Mesothelial cell of epicardium (in vitro differentiated cells): ENCODE measurements at regions not wholly inside any gene's neighbourhood (a gene's known extent, or its start where the extent isn't known, plus 50 kb on each side); places are given as distances from the start of the nearest gene placed in this dataset.

Source experiments
- DNase-seq, 2 experiments: peaks; one replicate each; pipeline ENCODE4 v3.0.0; 2021; ENCODE audit warnings: low spot score in 2 of 2; ENCODE audit not compliant: unreplicated experiment in 2 of 2
- H3K27ac Mint-ChIP-seq: 2 replicates; pipeline ENCODE4 v1.8.0; 2021; ENCODE audit warnings: mixed read lengths
- H3K27me3 Mint-ChIP-seq: 2 replicates; pipeline ENCODE4 v1.8.0; 2021; ENCODE audit warnings: low read depth, mixed read lengths
- H3K36me3 Mint-ChIP-seq: 2 replicates; pipeline ENCODE4 v1.8.0; 2021; ENCODE audit warnings: mixed read lengths
- H3K4me1 Mint-ChIP-seq: 2 replicates; pipeline ENCODE4 v1.8.0; 2021; ENCODE audit warnings: mixed read lengths
- H3K4me3 Mint-ChIP-seq: 2 replicates; pipeline ENCODE4 v1.8.0; 2021; ENCODE audit warnings: mild to moderate bottlenecking, moderate library complexity, mixed read lengths
- H3K9me3 Mint-ChIP-seq: 2 replicates; pipeline ENCODE4 v1.8.0; 2021; ENCODE audit warnings: mixed read lengths
- CTCF ChIP-seq: fragments of 200-600 bp; sonication (generic); IDR thresholded peaks from one replicate; pipeline ENCODE4 v1.5.0; 2021; ENCODE audit warnings: antibody characterized with exemption; ENCODE audit not compliant: unreplicated experiment

- DNase-seq = no peak
- H3K4me1 Mint-ChIP-seq = no peaks in the 10 kb centered on the region
- peaks cover 31% of the 10 kb centered on the region for H3K27me3 Mint-ChIP-seq
- no peaks in the 10 kb centered on the region for H3K36me3 Mint-ChIP-seq
- no peak overlapping the region for H3K27ac Mint-ChIP-seq
- no peak for TF ChIP-seq CTCF
- H3K4me3 Mint-ChIP-seq = no peak overlapping the region
- H3K9me3 Mint-ChIP-seq = no peaks in the 10 kb centered on the region
Observed at GRCh38 chr2:103151046-103151445, 389.2 kb downstream of the TMEM182 start.

GRCh38 chr2:103152556-103152955, 390.7 kb downstream of the TMEM182 start:
- no peak overlapping the region for H3K27ac Mint-ChIP-seq
- peaks cover 41% of the 10 kb centered on the region for H3K27me3 Mint-ChIP-seq
- H3K9me3 Mint-ChIP-seq = no peaks in the 10 kb centered on the region
- TF ChIP-seq CTCF = no peak
- DNase-seq = no peak
- no peaks in the 10 kb centered on the region for H3K36me3 Mint-ChIP-seq
- H3K4me1 Mint-ChIP-seq = no peaks in the 10 kb centered on the region
- H3K4me3 Mint-ChIP-seq = no peak overlapping the region

GRCh38 chr2:103153580-103154284, 391.9 kb downstream of the TMEM182 start:
- no peak for TF ChIP-seq CTCF
- Mint-ChIP-seq H3K27me3 (peaks cover 45% of the 10 kb centered on the region), H3K9me3 (no peaks in the 10 kb centered on the region), H3K27ac (no peak overlapping the region), H3K4me3 (no peak overlapping the region), H3K36me3 (no peaks in the 10 kb centered on the region), H3K4me1 (no peaks in the 10 kb centered on the region)
- no peak for DNase-seq

GRCh38 chr2:103155308-103155707, 393.5 kb downstream of the TMEM182 start:
- H3K4me3 Mint-ChIP-seq = no peak overlapping the region
- no peaks in the 10 kb centered on the region for H3K36me3 Mint-ChIP-seq
- DNase-seq = no peak
- H3K27me3 Mint-ChIP-seq = peaks cover 61% of the 10 kb centered on the region
- H3K4me1 Mint-ChIP-seq = no peaks in the 10 kb centered on the region
- no peak for TF ChIP-seq CTCF
- H3K9me3 Mint-ChIP-seq = no peaks in the 10 kb centered on the region
- H3K27ac Mint-ChIP-seq = no peak overlapping the region

- no peaks in the 10 kb centered on the region for H3K36me3 Mint-ChIP-seq
- H3K27me3 Mint-ChIP-seq = peaks cover 60% of the 10 kb centered on the region
- DNase-seq = no peak
- H3K9me3 Mint-ChIP-seq = no peaks in the 10 kb centered on the region
- no peaks in the 10 kb centered on the region for H3K4me1 Mint-ChIP-seq
- no peak overlapping the region for H3K27ac Mint-ChIP-seq
- no peak for TF ChIP-seq CTCF
- H3K4me3 Mint-ChIP-seq = no peak overlapping the region
Observed at GRCh38 chr2:103159018-103159417, 397.2 kb downstream of the TMEM182 start.
